Hematopoietic multipotent progenitor cell treated with erythropoietin and hydrocortisone succinate and interleukin-3 and kit ligand, for 17 days (in vitro differentiated cells): ENCODE measurements at regions not wholly inside any gene's neighbourhood (a gene's known extent, or its start where the extent isn't known, plus 50 kb on each side); places are given as distances from the start of the nearest gene placed in this dataset.
"Not testable (repeated sequence)": the region's sequence is repeated elsewhere in the genome, so short reads cannot be mapped to it uniquely, and the experiment has no call there.

Experiments
- DNase-seq: peaks from one replicate; pipeline ENCODE4 v3.0.0-alpha.2; 2015; ENCODE audit warnings: low spot score

- DNase-seq = no peak
Observed at GRCh38 chr2:224109751-224110150, 70.7 kb upstream of the SERPINE2 start.

- DNase-seq = no peak
Observed at GRCh38 chr2:224106794-224107193, 67.7 kb upstream of the SERPINE2 start.

DNA sequence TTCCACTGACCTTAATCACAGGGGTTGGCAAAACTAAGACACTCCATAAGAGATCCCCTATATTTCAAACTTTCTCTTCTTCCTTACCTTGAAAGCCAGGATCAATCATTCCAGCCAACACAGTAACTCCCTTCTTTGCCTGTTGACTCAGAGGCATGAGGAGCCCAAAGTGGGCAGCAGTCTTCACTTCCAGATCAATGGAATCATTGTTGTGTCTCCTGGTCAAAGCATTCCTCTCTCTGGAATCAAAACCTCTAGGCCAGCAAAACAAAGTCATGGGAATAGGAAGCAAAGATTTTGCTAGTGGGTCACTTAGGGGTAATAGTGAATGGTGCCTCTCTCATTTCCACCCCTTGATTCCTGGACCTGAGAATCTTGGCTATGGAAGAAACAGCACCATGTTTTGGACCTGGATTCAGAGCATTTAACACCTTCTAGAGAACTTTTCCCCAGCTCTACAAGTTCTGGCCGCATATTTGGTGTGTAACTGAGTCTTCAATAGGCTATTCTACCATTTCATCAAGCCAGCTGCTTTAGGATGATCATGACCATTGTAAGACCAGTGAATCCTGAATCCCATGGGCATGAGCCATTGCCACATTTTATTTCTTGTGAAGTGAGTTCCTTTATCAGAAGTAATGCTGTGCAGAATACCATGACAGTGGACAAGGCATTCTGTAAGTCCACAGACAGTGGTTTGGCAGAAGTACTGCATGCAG is 65.7 kb upstream of the SERPINE2 start:
- no peak for DNase-seq

- no peak for DNase-seq
Observed at GRCh38 chr2:224103651-224104050, 64.6 kb upstream of the SERPINE2 start.

DNA sequence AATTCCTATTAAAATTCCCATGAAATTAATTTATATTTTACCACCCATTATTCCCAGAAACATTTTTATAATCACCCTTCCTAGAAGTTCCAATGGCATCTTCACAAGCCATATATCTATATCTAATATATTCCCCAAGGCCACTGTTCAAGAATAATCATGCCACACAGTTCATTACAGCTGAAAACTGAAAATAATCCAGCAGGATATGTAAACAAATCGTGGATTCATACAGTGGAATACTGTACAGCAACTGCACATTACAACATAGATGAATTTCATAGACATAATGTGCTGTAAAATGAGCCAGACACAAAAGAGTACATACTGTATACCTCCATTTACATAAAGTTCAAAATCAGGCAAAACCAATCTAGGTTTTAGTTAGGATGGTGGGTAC is 63.9 kb upstream of the SERPINE2 start:
- DNase-seq = no peak

DNA sequence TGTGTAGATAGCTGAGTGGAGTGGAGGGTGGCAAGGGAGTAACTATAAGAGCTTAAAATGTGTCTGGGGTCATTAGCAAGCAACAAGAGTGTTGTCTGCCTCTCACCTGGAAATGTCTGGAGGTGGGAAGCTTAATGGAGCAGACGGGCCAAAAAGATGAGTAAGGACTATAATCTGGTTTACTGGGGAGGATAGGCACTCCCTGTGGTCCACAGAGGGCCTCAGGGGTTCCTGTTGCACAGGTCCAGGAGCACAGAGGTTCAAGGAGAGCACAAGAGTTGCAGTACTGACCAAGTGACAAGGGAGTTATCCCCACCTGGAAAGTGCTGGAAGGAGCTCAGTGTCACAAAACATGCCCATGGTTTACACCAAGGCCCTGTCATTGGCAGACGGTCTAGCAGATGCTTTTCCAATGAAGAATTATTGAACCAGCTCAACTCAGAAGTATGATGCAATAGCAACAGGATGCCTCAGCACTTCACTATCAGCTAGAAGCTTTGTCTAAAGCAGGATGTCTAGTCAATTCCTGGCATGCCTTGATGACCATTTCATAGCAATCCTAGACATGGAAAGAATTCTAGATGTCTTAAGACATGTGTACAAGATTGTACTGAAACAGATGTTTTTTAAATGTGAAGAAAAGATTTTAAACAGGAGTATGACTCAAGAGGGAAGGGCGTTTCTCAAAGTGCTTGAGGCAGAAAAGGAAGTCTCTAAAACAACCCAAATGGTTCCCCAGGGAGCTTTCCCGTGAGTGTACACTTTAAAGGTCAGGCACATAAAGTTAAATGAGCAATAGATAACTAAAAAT is 62.9 kb upstream of the SERPINE2 start:
- no peak for DNase-seq

DNA sequence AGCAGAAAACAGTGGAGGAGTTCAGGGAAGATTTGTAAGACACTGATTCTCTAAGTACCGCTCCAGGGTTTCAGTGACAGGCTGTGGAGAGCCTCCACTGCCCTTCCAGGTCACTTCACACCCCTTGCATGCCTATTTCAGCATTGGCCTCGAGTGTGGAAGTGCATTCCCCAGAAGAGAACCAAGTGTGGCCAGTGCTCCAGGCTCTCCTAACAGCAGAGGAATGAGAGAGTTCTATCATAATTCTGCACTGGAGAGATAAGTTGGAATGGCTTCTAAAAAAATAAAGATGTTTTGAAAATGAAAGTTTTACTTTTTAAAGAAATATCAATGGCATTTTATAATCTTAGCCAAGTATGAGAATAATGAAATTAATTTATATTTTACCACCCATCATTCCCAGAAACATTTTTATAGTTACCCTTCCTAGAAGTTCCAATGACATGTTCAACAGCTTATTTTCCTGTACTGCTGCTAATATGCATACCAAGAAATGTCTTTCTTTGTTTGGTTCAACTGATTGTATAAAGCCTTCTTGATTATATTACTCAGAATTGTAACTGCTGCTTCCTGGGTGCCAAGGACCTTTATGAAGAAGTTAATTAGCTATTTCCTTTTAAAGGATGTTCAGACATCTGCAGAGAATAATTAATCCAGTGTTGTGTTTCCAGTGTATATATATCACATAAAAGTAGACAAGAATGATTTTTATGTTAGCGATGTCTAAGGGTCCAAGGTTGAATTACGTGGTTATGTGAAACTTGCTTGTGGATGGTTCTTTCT is 61.0 kb upstream of the SERPINE2 start:
- DNase-seq = no peak

- DNase-seq = no peak
Observed at GRCh38 chr2:224098481-224099230, 59.6 kb upstream of the SERPINE2 start.

- DNase-seq = no peak
Observed at GRCh38 chr2:224094413-224094812, 55.3 kb upstream of the SERPINE2 start.

- not testable (repeated sequence) for DNase-seq
Observed at GRCh38 chr2:224091671-224092070, 52.6 kb upstream of the SERPINE2 start.

- DNase-seq = not testable (repeated sequence)
Observed at GRCh38 chr2:224089606-224090005, 50.5 kb upstream of the SERPINE2 start.
